ENCODE measurements at regions not wholly inside any gene's neighbourhood (a gene's known extent, or its start where the extent isn't known, plus 50 kb on each side); places are given as distances from the start of the nearest gene placed in this dataset.

GRCh38 chr14:104373855-104374717 lies 205.5 kb upstream of the C14orf180 start:
- DNase-seq: no peak

GRCh38 chr14:104374718-104375080 lies 204.9 kb upstream of the C14orf180 start:
- DNase-seq: no peak

- DNase-seq: no peak
Measured at GRCh38 chr14:104375551-104376201, 203.9 kb upstream of the C14orf180 start.

- no peak for DNase-seq
Measured at GRCh38 chr14:104376202-104377140, 203.1 kb upstream of the C14orf180 start.

- no peak for DNase-seq
Measured at GRCh38 chr14:104377256-104377655, 202.3 kb upstream of the C14orf180 start.

- DNase-seq: no peak
Measured at GRCh38 chr14:104378698-104379113, 200.9 kb upstream of the C14orf180 start.

GRCh38 chr14:104382361-104383087 lies 197.0 kb upstream of the C14orf180 start:
- DNase-seq: no peak

- no peak for DNase-seq
Measured at GRCh38 chr14:104383088-104383995, 196.2 kb upstream of the C14orf180 start.

- DNase-seq: no peak
Measured at GRCh38 chr14:104383996-104384775, 195.4 kb upstream of the C14orf180 start.

GRCh38 chr14:104384776-104385071 lies 194.8 kb upstream of the C14orf180 start:
- no peak for DNase-seq

- no peak for DNase-seq
Measured at GRCh38 chr14:104385111-104385510, 194.5 kb upstream of the C14orf180 start.

- DNase-seq: no peak
Measured at GRCh38 chr14:104385531-104386101, 193.9 kb upstream of the C14orf180 start.

- DNase-seq: no peak
Measured at GRCh38 chr14:104386151-104386841, 193.3 kb upstream of the C14orf180 start.

GRCh38 chr14:104387022-104388010 lies 192.2 kb upstream of the C14orf180 start:
- DNase-seq: no peak

GRCh38 chr14:104388011-104388521 lies 191.5 kb upstream of the C14orf180 start:
- no peak for DNase-seq

GRCh38 chr14:104388541-104389325 lies 190.8 kb upstream of the C14orf180 start:
- no peak for DNase-seq
